ENCODE measurements at regions not wholly inside any gene's neighbourhood (a gene's known extent, or its start where the extent isn't known, plus 50 kb on each side); places are given as distances from the start of the nearest gene placed in this dataset.

DNA sequence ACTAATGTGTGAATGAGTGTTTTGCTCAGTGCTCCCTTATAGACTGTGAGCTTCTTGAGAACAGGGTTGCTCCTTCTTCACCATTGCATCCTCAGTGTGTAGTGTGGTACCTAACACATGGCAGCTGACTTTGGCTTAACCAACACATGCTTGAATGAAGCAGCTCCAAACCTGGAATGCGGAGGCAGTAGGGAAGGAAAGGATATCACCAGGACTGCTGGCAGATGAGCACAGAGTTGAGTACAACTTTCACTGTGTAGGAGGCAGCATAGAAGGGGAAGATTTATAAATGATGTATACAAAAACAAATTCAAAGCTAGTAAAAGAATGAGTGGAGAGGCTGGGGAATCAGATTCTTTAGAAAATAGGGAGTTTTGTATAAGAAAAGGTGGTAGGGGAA is 174.3 kb downstream of the SLIT2 start:
- TF ChIP-seq, protein P1, sequence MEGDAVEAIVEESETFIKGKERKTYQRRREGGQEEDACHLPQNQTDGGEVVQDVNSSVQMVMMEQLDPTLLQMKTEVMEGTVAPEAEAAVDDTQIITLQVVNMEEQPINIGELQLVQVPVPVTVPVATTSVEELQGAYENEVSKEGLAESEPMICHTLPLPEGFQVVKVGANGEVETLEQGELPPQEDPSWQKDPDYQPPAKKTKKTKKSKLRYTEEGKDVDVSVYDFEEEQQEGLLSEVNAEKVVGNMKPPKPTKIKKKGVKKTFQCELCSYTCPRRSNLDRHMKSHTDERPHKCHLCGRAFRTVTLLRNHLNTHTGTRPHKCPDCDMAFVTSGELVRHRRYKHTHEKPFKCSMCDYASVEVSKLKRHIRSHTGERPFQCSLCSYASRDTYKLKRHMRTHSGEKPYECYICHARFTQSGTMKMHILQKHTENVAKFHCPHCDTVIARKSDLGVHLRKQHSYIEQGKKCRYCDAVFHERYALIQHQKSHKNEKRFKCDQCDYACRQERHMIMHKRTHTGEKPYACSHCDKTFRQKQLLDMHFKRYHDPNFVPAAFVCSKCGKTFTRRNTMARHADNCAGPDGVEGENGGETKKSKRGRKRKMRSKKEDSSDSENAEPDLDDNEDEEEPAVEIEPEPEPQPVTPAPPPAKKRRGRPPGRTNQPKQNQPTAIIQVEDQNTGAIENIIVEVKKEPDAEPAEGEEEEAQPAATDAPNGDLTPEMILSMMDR (IDR thresholded peaks at IDR 0.05; ENCODE audit: low read length): no peak
- TF ChIP-seq EZH2 (IDR thresholded peaks at IDR 0.05; ENCODE audit: borderline replicate concordance, low read length): no peak

Measured in OCI-LY1 (cell line).